Upper lobe of left lung (tissue), 6 donors: ENCODE measurements at regions not wholly inside any gene's neighbourhood (a gene's known extent, or its start where the extent isn't known, plus 50 kb on each side); places are given as distances from the start of the nearest gene placed in this dataset.

Experiments used
- ATAC-seq, 2 donors: fragments of 200-7000 bp; cut with Tn5 transposase; one replicate each; pipeline ENCODE4 v1.9.1; 2022; ENCODE audit warnings: mild to moderate bottlenecking in 2 of 2, moderate library complexity in 2 of 2; ENCODE audit not compliant: low FRiP score in 2 of 2
- DNase-seq, 2 donors: peaks; one replicate each; pipeline ENCODE4 v3.0.0-alpha.2; 2019 to 2020
- H3K27ac ChIP-seq, 4 donors: fragments of 200-600 bp; sonication (generic); one replicate each; pipeline ENCODE4 v1.5.1; 2016 to 2019
- H3K27me3 ChIP-seq, 4 donors: fragments of 200-600 bp; sonication (generic); one replicate each; pipeline ENCODE4 v1.5.1; 2017 to 2019
- H3K36me3 ChIP-seq, 4 donors: fragments of 200-600 bp; sonication (generic); one replicate each; pipeline ENCODE4 v1.5.1; 2016 to 2019
- H3K4me1 ChIP-seq, 4 donors: fragments of 200-600 bp; sonication (generic); one replicate each; pipeline ENCODE4 v1.5.1; 2018 to 2019
- H3K4me3 ChIP-seq, 4 donors: fragments of 200-600 bp; sonication (generic); one replicate each; pipeline ENCODE4 v1.5.1; 2017 to 2019; ENCODE audit warnings: mild to moderate bottlenecking in 2 of 4, moderate library complexity in 1 of 4
- H3K9me3 ChIP-seq, 4 donors: fragments of 200-600 bp; sonication (generic); one replicate each; pipeline ENCODE4 v1.5.1; 2018 to 2019
- EP300 ChIP-seq, 4 donors: sonication (generic); formaldehyde crosslinking; IDR thresholded peaks; one replicate each; pipeline ENCODE4 v1.5.1; 2017; ENCODE audit warnings: antibody characterized with exemption in 4 of 4, control low read depth in 2 of 4
- POLR2A ChIP-seq, 4 donors: fragments of 450-650 bp; IDR thresholded peaks; one replicate each; pipeline ENCODE4 v1.5.1; 2016 to 2017; ENCODE audit warnings: antibody characterized with exemption in 4 of 4, mild to moderate bottlenecking in 2 of 4
- POLR2AphosphoS5 ChIP-seq, 2 donors: sonication (generic); formaldehyde crosslinking; IDR thresholded peaks; one replicate each; pipeline ENCODE4 v1.5.1; 2017; ENCODE audit warnings: antibody characterized with exemption in 2 of 2
- WGBS, 2 donors: methylation state at CpG; one replicate each; pipeline ENCODE4 v1.1.5; 2017 to 2018; 5-methylcytosine and 5-hydroxymethylcytosine counted together
- TF ChIP-seq, protein P1 (sequence below), 6 experiments: fragments of 450-650 bp in 4 of 6; fragments of 200-600 bp in 2 of 6; sonication (generic) in 2 of 6; IDR thresholded peaks; one replicate each; pipeline ENCODE4 v1.5.1; 2016 to 2019; ENCODE audit warnings: antibody characterized with exemption in 6 of 6
- donor health status: DM: no; HTN: no; CAD: no; lungs with moderate emphysema.
- donor health status: DM: no; HTN: yes; CAD: no; lungs with severe emphysema.

DNA sequence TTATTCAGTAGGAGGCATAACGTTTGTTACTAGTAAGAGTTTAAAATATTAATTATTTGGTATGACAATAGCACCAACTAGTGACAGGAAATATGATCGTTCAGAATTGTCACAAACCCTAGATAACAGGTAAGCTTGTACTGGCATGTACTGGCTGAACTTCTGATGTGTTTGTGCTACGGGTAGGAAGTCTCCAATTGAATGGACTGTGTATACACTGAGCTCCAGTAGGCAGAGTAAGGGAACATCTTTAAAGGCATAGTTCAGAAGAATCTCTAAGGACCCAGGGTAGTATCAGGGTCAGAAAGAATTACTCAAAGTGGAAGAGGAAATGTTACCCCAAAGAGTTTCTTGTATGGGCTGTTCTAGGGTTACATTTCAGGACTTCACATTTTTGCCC lies 230.4 kb downstream of the EDA2R start:
- DNase-seq (no peak), ATAC-seq (no peak)
- Histone ChIP-seq H3K36me3 (no peaks in the 10 kb centered on the region), H3K27me3 (no peaks in the 10 kb centered on the region), H3K9me3 (no peaks in the 10 kb centered on the region), H3K4me3 (no peak overlapping the region), H3K27ac (no peak overlapping the region), H3K4me1 (no peaks in the 10 kb centered on the region)
- TF ChIP-seq POLR2AphosphoS5 (IDR thresholded peaks at IDR 0.05) = no peak
- TF ChIP-seq POLR2A (IDR thresholded peaks at IDR 0.05) = no peak
- TF ChIP-seq, protein P1, sequence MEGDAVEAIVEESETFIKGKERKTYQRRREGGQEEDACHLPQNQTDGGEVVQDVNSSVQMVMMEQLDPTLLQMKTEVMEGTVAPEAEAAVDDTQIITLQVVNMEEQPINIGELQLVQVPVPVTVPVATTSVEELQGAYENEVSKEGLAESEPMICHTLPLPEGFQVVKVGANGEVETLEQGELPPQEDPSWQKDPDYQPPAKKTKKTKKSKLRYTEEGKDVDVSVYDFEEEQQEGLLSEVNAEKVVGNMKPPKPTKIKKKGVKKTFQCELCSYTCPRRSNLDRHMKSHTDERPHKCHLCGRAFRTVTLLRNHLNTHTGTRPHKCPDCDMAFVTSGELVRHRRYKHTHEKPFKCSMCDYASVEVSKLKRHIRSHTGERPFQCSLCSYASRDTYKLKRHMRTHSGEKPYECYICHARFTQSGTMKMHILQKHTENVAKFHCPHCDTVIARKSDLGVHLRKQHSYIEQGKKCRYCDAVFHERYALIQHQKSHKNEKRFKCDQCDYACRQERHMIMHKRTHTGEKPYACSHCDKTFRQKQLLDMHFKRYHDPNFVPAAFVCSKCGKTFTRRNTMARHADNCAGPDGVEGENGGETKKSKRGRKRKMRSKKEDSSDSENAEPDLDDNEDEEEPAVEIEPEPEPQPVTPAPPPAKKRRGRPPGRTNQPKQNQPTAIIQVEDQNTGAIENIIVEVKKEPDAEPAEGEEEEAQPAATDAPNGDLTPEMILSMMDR (IDR thresholded peaks at IDR 0.05) = no peak
- TF ChIP-seq EP300 (IDR thresholded peaks at IDR 0.05) = no peak
- 39 to 43% methylated on average over 3 of the region's 3 CpGs for WGBS, 2 donors

DNA sequence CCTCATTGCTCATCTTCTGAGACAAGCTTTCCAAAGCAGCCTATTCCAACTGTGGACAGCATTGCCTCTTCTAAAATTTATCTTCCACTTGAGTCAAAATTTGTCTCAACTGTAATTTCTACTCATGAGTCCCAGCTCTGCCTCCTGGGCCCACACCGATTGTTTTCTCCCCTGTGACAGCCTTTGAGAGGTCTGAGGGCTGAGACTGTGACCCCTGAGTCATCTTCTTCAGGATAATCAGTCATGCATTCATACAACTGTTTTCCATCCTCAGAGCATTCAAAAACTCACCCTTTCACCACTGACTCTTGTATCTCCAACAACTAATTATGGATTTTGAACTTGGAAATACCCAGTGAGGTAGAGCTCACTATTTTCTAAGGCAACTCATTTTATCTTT lies 228.1 kb downstream of the EDA2R start:
- TF ChIP-seq EP300 (IDR thresholded peaks at IDR 0.05) = no peak
- TF ChIP-seq POLR2A (IDR thresholded peaks at IDR 0.05) = no peak
- TF ChIP-seq, protein P1 (IDR thresholded peaks at IDR 0.05) = no peak
- TF ChIP-seq POLR2AphosphoS5 (IDR thresholded peaks at IDR 0.05) = no peak
- H3K9me3 ChIP-seq = no peaks in the 10 kb centered on the region
- H3K4me3 ChIP-seq = no peak overlapping the region
- no peak for ATAC-seq
- no peak overlapping the region for H3K27ac ChIP-seq
- 33 to 72% methylated on average over 1 of the region's 1 CpG for WGBS, 2 donors
- DNase-seq = no peak
- no peaks in the 10 kb centered on the region for H3K36me3 ChIP-seq
- H3K4me1 ChIP-seq = no peaks in the 10 kb centered on the region
- no peaks in the 10 kb centered on the region for H3K27me3 ChIP-seq
